ENCODE measurements at regions not wholly inside any gene's neighbourhood (a gene's known extent, or its start where the extent isn't known, plus 50 kb on each side); places are given as distances from the start of the nearest gene placed in this dataset.

GRCh38 chr3:81255463-81255862 lies 506.0 kb downstream of the GBE1 start:
- TF ChIP-seq, protein P1, sequence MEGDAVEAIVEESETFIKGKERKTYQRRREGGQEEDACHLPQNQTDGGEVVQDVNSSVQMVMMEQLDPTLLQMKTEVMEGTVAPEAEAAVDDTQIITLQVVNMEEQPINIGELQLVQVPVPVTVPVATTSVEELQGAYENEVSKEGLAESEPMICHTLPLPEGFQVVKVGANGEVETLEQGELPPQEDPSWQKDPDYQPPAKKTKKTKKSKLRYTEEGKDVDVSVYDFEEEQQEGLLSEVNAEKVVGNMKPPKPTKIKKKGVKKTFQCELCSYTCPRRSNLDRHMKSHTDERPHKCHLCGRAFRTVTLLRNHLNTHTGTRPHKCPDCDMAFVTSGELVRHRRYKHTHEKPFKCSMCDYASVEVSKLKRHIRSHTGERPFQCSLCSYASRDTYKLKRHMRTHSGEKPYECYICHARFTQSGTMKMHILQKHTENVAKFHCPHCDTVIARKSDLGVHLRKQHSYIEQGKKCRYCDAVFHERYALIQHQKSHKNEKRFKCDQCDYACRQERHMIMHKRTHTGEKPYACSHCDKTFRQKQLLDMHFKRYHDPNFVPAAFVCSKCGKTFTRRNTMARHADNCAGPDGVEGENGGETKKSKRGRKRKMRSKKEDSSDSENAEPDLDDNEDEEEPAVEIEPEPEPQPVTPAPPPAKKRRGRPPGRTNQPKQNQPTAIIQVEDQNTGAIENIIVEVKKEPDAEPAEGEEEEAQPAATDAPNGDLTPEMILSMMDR (conservative IDR thresholded peaks at IDR 0.05) = no peak
- no peak for TF ChIP-seq ZFX (IDR thresholded peaks at IDR 0.05)
